ENCODE measurements at regions not wholly inside any gene's neighbourhood (a gene's known extent, or its start where the extent isn't known, plus 50 kb on each side); places are given as distances from the start of the nearest gene placed in this dataset.

DNA sequence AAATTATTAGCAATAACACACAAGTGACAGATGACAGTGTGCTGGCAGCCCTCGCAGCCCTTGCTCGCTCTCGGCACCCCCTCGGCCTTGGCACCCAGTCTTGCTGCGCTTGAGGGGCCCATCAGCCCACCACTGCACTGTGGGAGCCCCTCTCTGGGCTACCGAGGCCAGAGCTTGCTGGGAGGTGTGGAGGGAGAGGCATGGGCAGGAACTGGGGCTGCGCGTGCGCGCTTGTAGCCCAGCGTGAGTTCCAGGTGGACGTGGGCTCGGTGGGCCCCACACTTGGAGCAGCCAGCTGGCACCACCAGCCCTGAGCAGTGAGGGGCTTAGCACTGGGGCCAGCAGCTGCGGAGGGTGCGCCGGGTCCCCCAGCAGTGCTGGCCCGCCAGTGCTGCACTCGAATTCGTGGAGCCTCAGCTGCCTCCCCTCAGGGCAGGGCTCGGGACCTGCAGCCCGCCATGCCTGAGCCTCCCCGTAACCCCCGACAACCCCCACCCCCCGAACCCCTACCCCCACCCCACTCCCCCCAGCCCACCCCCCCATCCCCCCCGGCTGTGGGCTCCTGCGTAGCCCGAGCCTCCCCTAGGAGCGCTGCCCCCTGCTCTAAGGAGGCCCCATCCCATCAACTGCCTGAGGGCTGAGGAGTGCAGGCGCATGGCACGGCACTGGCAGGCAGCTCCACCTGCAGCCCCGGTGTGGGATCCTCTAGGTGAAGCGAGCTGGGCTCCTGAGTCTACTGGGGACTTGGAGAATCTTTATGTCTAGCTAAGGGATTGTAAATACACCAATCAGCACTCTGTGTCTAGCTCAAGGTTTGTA lies 240.9 kb downstream of the TRIM36 start:
- H3K27me3 ChIP-seq (replicated peaks; ENCODE audit: insufficient read depth, low read depth, low read length, poor library complexity), result no peaks in the 10 kb centered on the region
- no peak for DNase-seq (ENCODE audit: low spot score)
- TF ChIP-seq, protein P1, sequence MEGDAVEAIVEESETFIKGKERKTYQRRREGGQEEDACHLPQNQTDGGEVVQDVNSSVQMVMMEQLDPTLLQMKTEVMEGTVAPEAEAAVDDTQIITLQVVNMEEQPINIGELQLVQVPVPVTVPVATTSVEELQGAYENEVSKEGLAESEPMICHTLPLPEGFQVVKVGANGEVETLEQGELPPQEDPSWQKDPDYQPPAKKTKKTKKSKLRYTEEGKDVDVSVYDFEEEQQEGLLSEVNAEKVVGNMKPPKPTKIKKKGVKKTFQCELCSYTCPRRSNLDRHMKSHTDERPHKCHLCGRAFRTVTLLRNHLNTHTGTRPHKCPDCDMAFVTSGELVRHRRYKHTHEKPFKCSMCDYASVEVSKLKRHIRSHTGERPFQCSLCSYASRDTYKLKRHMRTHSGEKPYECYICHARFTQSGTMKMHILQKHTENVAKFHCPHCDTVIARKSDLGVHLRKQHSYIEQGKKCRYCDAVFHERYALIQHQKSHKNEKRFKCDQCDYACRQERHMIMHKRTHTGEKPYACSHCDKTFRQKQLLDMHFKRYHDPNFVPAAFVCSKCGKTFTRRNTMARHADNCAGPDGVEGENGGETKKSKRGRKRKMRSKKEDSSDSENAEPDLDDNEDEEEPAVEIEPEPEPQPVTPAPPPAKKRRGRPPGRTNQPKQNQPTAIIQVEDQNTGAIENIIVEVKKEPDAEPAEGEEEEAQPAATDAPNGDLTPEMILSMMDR (conservative IDR thresholded peaks at IDR 0.05; ENCODE audit: low read depth, low read length), result no peak
- TF ChIP-seq EZH2 (IDR thresholded peaks at IDR 0.05; ENCODE audit: borderline replicate concordance, low read depth, low read length, poor library complexity, severe bottlenecking), result no peak
- no peak overlapping the region for H3K27ac ChIP-seq (ENCODE audit: low read depth, low read length, poor library complexity, severe bottlenecking)
- H3K4me3 ChIP-seq (ENCODE audit: low read depth, low read length, poor library complexity, severe bottlenecking), result no peak overlapping the region
- H3K36me3 ChIP-seq (ENCODE audit: insufficient read depth, low read length, poor library complexity, severe bottlenecking), result no peaks in the 10 kb centered on the region
- ChIA-PET POLR2A (ENCODE audit: low non-redundant PET) (no interaction called here), CTCF (no interaction called here)
- intact Hi-C loops (cut with micrococcal nuclease; ENCODE audit: unreplicated experiment), result no loop called here
- BruUV-seq (replicated peaks), result no TSS peak
- no peaks in the 10 kb centered on the region for H3K9me3 ChIP-seq (ENCODE audit: low read depth, low read length, poor library complexity, severe bottlenecking)
- no peaks in the 10 kb centered on the region for H3K4me1 ChIP-seq (ENCODE audit: insufficient read depth, low read length, poor library complexity, severe bottlenecking)

DNA sequence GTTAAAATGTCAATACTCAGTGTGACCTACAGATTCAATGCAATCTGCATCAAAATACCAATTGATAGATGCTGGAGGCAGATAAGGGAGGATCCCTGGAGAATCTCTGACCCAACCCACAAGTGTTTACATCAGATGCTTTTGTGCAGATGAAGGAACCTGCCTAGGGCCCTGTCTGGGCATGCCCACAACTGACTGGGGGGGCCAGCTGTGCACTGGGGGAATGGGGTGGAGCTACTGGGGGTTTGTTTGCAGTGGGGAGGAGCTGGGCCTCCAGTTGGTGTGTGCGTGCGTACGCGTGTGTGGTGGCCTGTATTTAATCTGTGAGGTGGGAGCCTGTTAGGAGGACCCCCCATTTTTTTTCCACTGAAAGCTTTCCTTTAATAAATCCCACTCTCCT lies 244.9 kb downstream of the TRIM36 start:
- H3K4me1 ChIP-seq (ENCODE audit: insufficient read depth, low read length, poor library complexity, severe bottlenecking), result no peaks in the 10 kb centered on the region
- DNase-seq (ENCODE audit: low spot score), result no peak
- BruUV-seq (replicated peaks), result no TSS peak
- intact Hi-C loops (cut with micrococcal nuclease; ENCODE audit: unreplicated experiment), result no loop called here
- TF ChIP-seq, protein P1 (conservative IDR thresholded peaks at IDR 0.05; ENCODE audit: low read depth, low read length), result no peak
- no peak for TF ChIP-seq EZH2 (IDR thresholded peaks at IDR 0.05; ENCODE audit: borderline replicate concordance, low read depth, low read length, poor library complexity, severe bottlenecking)
- H3K36me3 ChIP-seq (ENCODE audit: insufficient read depth, low read length, poor library complexity, severe bottlenecking), result no peaks in the 10 kb centered on the region
- H3K27ac ChIP-seq (ENCODE audit: low read depth, low read length, poor library complexity, severe bottlenecking), result no peak overlapping the region
- ChIA-PET CTCF (no interaction called here), POLR2A (ENCODE audit: low non-redundant PET) (no interaction called here)
- no peak overlapping the region for H3K4me3 ChIP-seq (ENCODE audit: low read depth, low read length, poor library complexity, severe bottlenecking)
- H3K9me3 ChIP-seq (ENCODE audit: low read depth, low read length, poor library complexity, severe bottlenecking), result no peaks in the 10 kb centered on the region
- no peaks in the 10 kb centered on the region for H3K27me3 ChIP-seq (replicated peaks; ENCODE audit: insufficient read depth, low read depth, low read length, poor library complexity)

DNA sequence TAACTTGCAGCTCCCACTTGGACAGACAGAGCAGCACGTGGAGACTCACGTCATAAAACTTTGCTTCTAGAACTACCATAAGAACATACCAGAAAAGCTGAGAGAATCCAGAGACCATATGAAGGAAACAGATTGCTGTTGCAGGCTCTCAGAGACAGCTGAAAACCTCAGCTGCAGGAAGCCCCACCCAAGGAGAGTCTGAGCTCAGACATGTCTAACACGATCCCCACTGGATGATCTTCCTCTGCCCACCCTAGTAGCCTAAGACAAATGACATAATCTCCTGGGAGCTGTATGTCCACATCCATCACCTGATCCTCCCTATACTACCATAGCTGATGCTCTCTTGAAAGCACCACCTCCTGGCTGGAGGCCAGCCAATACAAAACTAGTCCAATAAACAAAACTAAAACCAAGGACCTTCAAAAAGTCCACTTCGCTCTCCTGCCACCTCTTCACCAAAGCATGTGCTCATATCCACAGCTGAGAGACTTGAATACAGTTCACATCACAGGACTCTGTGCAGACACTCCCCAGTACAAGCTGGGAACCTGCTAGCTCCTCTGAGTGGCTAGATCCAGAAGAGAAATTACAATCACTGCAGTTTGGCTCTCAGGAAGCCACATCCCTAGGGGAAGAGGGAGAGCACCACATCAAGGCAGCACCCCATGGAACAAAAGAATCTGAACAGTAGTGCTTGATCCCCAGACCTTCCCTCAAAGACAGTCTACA lies 257.4 kb downstream of the TRIM36 start:
- TF ChIP-seq, protein P1 (conservative IDR thresholded peaks at IDR 0.05; ENCODE audit: low read depth, low read length), result no peak
- TF ChIP-seq EZH2 (IDR thresholded peaks at IDR 0.05; ENCODE audit: borderline replicate concordance, low read depth, low read length, poor library complexity, severe bottlenecking), result no peak
- intact Hi-C loops (cut with micrococcal nuclease; ENCODE audit: unreplicated experiment), result no loop called here
- no TSS peak for BruUV-seq (replicated peaks)
- ChIA-PET CTCF (no interaction called here), POLR2A (ENCODE audit: low non-redundant PET) (no interaction called here)
- no peak for DNase-seq (ENCODE audit: low spot score)
- H3K9me3 ChIP-seq (ENCODE audit: low read depth, low read length, poor library complexity, severe bottlenecking), result no peaks in the 10 kb centered on the region
- no peak overlapping the region for H3K4me3 ChIP-seq (ENCODE audit: low read depth, low read length, poor library complexity, severe bottlenecking)
- no peak overlapping the region for H3K27ac ChIP-seq (ENCODE audit: low read depth, low read length, poor library complexity, severe bottlenecking)
- no peaks in the 10 kb centered on the region for H3K4me1 ChIP-seq (ENCODE audit: insufficient read depth, low read length, poor library complexity, severe bottlenecking)
- no peaks in the 10 kb centered on the region for H3K36me3 ChIP-seq (ENCODE audit: insufficient read depth, low read length, poor library complexity, severe bottlenecking)
- H3K27me3 ChIP-seq (replicated peaks; ENCODE audit: insufficient read depth, low read depth, low read length, poor library complexity), result no peaks in the 10 kb centered on the region

Data from A673 (cell line).